GM19438 (cell line): ENCODE measurements at regions not wholly inside any gene's neighbourhood (a gene's known extent, or its start where the extent isn't known, plus 50 kb on each side); places are given as distances from the start of the nearest gene placed in this dataset.

ENCODE experiments used
- ATAC-seq: cut with Tn5 transposase; IDR thresholded peaks from one replicate; pipeline ENCODE4 v1.9.1; 2021; ENCODE audit warnings: low read depth; ENCODE audit not compliant: unreplicated experiment

DNA sequence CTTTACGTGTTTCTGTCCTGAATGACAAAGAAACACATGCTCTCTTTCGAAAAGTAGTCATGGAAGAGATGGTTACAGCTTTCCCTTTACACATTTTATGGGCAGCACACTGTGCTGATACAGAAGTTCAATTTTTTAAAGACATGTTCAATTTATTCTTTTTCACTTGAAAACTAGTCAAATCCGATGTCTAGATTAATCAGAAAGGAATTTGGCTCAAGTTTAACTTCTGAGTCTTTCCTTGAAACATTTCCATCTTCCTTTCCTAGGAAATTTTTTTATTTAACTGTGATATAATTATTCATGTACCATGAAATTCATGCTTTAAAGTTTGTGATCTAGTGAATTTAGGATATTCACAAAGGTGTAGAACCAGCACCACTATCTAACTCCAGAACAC lies 360.1 kb downstream of the TNS3 start:
- no peak for ATAC-seq

GRCh38 chr7:47218378-47219176 lies 363.3 kb downstream of the TNS3 start:
- ATAC-seq: no peak

DNA sequence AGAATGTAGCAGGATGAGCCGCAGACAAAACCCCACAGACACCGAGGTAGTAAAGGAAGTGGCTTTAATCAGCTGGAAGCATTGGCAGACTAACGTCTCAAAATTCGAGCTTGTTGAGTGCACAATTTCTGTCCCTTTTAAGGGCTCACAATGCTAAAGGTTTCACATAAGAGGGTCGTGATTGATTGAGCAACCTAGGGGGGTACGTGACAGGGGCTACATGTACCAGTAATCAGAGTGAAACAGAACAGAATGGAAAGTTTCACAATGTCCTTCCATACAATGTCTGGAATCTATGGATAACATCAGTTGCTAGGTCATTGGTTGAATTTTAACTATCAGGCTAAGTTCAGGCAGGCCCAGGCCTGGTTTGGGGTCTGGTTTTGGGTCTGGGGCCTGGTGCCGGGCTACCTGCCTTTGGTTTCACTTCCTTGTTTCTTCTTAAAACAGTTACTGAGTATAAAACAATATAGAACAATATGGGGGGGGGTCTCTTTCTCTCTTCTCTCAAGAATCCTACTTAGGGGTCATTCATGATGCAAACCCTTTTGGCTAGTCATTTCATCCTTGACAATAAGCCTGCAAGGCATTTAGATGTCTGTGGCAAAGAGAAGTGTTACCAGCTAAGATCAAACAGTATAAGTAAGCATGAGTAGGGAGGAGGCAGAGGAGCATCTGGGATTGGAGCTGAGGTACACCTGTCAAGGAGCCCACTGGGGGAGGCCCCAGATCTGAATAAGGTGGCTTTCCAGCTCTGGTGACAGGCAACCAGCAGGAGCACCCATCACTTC lies 364.1 kb downstream of the TNS3 start:
- ATAC-seq: no peak

- ATAC-seq: no peak
Measured at GRCh38 chr7:47217086-47217485, 364.8 kb downstream of the TNS3 start.

GRCh38 chr7:47216439-47216838 lies 365.5 kb downstream of the TNS3 start:
- ATAC-seq: no peak

DNA sequence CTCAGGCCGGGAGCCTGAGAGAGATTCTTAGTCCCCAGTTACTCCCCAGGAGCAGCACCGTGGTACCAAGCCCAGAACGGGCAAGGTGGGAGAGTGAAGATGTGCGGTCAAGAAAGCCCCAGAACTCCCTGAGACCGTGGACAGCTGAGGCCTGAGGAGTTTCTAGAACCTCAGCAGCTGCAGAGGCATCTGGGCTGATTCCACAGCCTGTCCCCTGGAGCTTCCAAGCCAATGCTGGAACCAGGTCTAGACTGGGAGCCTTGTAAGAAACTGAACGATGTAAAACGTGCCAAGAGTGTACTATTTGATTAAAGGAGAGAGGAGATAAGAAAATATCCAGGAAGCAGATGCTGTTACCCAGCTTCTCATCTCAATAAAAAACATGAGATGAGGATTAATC lies 366.3 kb downstream of the TNS3 start:
- ATAC-seq: no peak

DNA sequence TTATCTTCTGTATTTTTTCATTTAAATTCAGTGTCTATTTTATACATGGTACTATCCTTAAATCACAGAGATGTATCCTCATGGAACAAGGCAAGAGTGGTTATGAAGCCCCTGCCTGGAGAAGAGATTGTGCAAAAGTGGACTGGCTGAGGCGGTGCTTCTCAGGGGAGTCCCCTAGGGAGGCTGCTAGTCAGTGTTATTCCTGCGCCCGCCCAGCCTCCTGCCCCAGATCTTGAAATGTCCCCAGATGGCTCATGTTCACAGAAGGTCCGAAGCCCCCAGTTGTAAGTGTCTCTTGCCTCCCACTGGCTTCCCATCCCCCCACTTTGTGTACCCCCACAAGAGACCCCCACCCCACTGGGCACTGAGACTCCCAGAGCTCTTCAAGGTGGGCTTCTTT lies 366.9 kb downstream of the TNS3 start:
- no peak for ATAC-seq

DNA sequence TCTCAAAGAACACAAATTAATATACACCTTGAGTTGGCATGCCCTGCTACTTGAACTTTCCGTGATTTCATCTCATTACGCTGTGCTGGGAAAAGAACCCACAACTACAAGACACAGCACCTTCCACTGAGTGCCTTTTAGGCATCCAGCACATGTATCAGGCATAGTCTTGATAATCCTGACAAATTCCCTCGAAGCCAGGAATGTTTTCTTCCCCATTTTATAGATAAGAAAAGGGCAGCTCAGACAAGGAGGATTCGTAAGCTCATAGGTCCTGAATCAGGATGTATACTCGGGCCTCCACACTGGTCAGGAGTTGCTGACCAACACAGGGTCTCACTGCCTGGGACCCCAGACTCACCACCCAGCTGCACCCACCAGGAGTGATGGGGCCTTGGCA lies 368.6 kb downstream of the TNS3 start:
- ATAC-seq: no peak

DNA sequence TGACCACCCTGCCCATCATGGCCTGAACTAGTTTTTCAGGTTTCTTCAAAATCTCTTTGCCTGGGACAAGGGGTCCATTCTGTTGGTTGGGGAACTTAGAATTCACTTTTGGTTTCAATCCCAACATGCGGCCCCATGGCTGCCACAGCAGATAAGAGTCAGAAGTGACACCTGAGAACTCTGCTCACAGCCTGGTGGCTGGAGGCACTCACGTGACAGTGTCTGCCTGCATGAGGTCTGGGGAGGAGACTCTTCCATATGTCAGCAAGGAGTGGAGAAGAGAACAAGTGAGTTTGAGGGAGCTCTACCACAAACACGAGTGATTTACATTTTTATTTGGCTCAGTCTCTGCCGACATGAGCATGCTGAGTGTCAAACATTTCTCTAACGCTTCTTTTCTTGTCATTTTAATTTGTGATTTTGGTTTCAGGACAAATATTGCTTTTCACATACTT lies 370.4 kb downstream of the TNS3 start:
- ATAC-seq: peak; percentile 85

- no peak for ATAC-seq
Measured at GRCh38 chr7:47210281-47210854, 371.5 kb downstream of the TNS3 start.

DNA sequence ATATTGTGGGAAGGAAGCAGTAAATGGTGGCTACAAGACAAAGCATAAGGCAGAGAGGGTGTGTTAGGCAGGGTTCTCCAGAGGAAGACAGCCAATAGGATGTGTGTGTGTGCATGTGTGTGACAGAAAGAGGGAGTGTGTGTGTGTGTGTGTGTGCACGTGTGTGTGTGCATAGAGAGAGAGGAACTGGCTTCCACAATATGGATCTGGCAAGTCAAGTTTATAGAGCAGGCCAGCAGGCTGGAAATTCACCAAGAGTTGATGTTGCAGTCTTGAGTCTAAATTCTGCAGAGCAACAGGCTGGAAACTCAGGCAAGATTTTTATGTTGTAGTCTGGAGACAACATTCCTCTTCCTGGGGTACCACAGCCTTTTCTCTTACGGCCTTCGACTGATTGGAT lies 374.0 kb downstream of the TNS3 start:
- ATAC-seq: no peak

DNA sequence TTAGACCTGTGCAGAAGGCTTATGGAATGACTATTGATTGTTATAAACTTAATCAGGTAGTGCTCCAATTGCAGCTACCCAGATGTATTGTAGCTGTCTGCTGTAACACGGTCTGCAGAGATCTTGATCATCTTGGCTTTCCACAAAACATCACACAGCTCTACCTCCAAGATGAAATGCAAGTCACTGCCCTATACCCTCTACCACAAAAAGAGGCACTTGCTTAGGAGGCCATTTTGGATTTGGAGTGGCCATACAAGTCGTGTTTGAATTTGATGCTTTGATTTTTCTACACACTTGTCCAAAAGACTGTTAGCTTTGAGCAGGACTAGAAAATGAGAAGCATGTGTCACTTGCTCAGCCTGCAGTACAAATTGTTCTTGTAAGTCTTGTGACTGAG lies 377.2 kb downstream of the TNS3 start:
- ATAC-seq: no peak

- no peak for ATAC-seq
Measured at GRCh38 chr7:47202146-47202783, 379.6 kb downstream of the TNS3 start.

DNA sequence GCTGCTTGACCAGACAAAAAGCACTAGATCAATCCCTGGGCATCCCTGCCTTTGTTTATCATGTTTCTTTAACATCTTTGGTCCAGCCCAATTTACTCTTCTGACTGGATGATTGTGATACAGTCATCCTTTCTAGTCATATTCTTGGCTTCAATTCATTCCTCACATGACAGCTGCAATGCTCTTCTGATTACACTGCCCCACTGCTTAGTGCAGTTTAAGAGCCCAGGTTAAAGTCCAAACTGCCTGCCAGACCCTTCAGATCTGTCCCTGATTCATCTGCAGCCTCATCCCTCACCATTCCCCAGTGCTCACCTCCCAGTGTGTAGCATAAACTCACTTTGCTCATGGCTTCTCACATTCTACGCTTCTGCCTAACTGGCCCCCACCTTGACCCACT lies 383.8 kb downstream of the TNS3 start:
- no peak for ATAC-seq

GRCh38 chr7:47197486-47197885 lies 384.4 kb downstream of the TNS3 start:
- no peak for ATAC-seq

- ATAC-seq: no peak
Measured at GRCh38 chr7:47196737-47197136, 385.2 kb downstream of the TNS3 start.

GRCh38 chr7:47196106-47196645 lies 385.7 kb downstream of the TNS3 start:
- no peak for ATAC-seq

DNA sequence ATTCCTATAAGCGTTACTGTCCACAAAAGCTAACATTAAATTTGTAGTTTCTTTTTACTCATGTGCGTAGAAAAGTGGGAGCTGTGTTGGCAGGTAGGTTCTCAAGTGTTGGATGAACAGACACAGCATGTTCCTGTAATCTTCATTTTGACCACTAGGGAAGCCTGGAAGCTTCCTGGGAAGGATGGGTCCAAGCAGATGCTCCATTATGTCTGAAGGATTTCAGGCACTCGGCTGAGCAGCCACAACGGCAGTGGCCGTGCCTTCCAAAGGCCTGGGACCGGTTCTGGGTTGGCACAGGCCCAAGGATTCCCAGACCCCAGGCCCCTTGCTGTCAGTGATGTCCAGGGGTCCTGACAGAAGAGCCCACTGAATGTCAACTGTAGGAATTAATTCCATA lies 386.3 kb downstream of the TNS3 start:
- ATAC-seq: no peak

DNA sequence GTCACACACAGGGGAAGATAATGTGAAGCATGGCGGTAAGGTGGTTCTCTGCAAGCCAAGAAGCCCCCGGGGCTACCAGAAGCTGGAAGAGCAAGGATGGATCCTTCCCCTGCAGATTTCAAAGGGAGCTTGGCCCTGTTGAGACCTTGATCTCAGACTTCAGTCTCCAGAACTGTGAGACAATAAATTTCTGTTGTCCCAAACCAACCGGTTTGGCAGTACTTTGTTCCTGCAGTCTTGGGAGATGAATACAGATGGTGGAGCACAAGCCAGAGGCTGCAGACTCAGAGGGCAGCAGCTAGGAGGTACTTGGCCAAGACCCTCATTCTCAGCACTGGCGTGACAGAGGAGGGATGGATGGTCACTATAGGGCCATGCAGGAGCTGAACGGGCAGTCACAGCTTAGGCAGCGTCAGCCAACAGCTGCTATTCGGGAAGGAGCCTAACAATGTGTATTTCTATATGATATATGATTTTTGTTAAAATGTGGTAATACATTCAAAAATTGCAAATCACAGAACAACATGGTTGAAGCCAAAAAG lies 387.3 kb downstream of the TNS3 start:
- ATAC-seq: no peak

GRCh38 chr7:47192978-47193377 lies 388.9 kb downstream of the TNS3 start:
- no peak for ATAC-seq

DNA sequence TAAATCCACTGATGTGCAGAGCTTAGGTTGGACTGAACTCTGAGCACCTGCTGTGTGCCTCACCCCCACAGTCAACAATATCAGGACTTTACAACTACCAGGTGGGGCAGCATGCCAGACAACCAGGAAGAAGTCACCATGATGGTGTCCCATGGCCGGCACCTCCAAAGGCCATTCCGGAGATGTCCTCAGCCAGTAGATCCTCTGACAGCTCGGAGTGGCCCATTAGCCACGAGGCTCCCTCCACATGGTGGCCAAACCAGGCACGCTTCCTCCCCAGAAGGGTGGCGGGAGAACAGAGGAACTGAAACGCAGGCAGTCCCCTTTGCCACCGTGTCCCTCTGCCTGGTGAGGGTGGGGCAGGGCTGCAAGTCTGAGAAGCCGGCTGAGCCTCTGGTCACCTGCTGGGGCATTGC lies 390.0 kb downstream of the TNS3 start:
- peak; percentile 53 for ATAC-seq
